HG02759 (cell line): ENCODE measurements at regions not wholly inside any gene's neighbourhood (a gene's known extent, or its start where the extent isn't known, plus 50 kb on each side); places are given as distances from the start of the nearest gene placed in this dataset.
"Not testable (repeated sequence)": the region's sequence is repeated elsewhere in the genome, so short reads cannot be mapped to it uniquely, and the experiment has no call there.

Experiments used
- ATAC-seq: cut with Tn5 transposase; IDR thresholded peaks from one replicate; pipeline ENCODE4 v1.9.1; 2021; ENCODE audit warnings: mild to moderate bottlenecking, moderate library complexity; ENCODE audit not compliant: unreplicated experiment

- ATAC-seq: no peak
Measured at GRCh38 chr14:106203438-106203837, 677.1 kb downstream of the TMEM121 start.

- no peak for ATAC-seq
Measured at GRCh38 chr14:106204063-106204462, 677.7 kb downstream of the TMEM121 start.

- ATAC-seq: no peak
Measured at GRCh38 chr14:106207316-106207715, 680.9 kb downstream of the TMEM121 start.

- no peak for ATAC-seq
Measured at GRCh38 chr14:106208794-106209193, 682.4 kb downstream of the TMEM121 start.

- ATAC-seq: no peak
Measured at GRCh38 chr14:106209755-106210154, 683.4 kb downstream of the TMEM121 start.

GRCh38 chr14:106210650-106211049, 684.3 kb downstream of the TMEM121 start:
- no peak for ATAC-seq

- ATAC-seq: no peak
Measured at GRCh38 chr14:106211334-106211900, 685.0 kb downstream of the TMEM121 start.

- ATAC-seq: no peak
Measured at GRCh38 chr14:106215229-106215628, 688.8 kb downstream of the TMEM121 start.

GRCh38 chr14:106216679-106217078, 690.3 kb downstream of the TMEM121 start:
- no peak for ATAC-seq

- no peak for ATAC-seq
Measured at GRCh38 chr14:106218174-106218573, 691.8 kb downstream of the TMEM121 start.

GRCh38 chr14:106222311-106222710, 695.9 kb downstream of the TMEM121 start:
- no peak for ATAC-seq

- ATAC-seq: no peak
Measured at GRCh38 chr14:106222731-106223130, 696.3 kb downstream of the TMEM121 start.

GRCh38 chr14:106227793-106228192, 701.4 kb downstream of the TMEM121 start:
- no peak for ATAC-seq

- ATAC-seq: no peak
Measured at GRCh38 chr14:106228541-106229158, 702.3 kb downstream of the TMEM121 start.

GRCh38 chr14:106230071-106230470, 703.7 kb downstream of the TMEM121 start:
- ATAC-seq: no peak

GRCh38 chr14:106233191-106233590, 706.8 kb downstream of the TMEM121 start:
- ATAC-seq: not testable (repeated sequence)

- not testable (repeated sequence) for ATAC-seq
Measured at GRCh38 chr14:106234525-106235254, 708.3 kb downstream of the TMEM121 start.

GRCh38 chr14:106235356-106236159, 709.2 kb downstream of the TMEM121 start:
- ATAC-seq: no peak

GRCh38 chr14:106248321-106249192, 722.2 kb downstream of the TMEM121 start:
- ATAC-seq: no peak

- not testable (repeated sequence) for ATAC-seq
Measured at GRCh38 chr14:106253995-106254394, 727.6 kb downstream of the TMEM121 start.
